ENCODE measurements at regions not wholly inside any gene's neighbourhood (a gene's known extent, or its start where the extent isn't known, plus 50 kb on each side); places are given as distances from the start of the nearest gene placed in this dataset.

DNA sequence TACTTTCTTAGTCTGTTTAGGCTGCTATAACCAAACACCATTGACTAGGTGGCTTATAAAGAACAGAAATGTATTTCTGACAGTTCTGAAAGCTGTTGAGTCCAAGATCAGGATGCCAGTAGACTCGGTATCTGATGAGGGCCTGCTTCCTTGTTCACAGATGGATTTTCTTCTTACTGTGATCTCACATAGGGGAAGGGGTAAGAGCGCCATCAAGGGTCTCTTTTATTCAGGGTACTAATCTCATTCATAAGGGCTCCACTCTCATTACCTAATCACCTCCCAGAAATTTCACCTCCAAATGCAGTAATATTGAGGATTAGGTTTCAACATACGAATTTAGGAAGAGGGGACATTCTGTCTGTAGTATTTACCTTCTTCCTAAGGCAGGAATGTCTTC lies 384.0 kb upstream of the DMAC1 start:
- CTCF ChIA-PET = no interaction called here
- DNase-seq (no peak), ATAC-seq (no peak)
- POLR2A ChIA-PET = no interaction called here
- no peaks in the 10 kb centered on the region for H3K4me1 Mint-ChIP-seq (ENCODE audit: low read depth)
- no peak overlapping the region for H3K4me3 Mint-ChIP-seq
- H3K27me3 Mint-ChIP-seq (ENCODE audit: low read depth) = peaks cover under 1% of the 10 kb centered on the region
- no peak overlapping the region for H3K27ac Mint-ChIP-seq
- no peaks in the 10 kb centered on the region for H3K36me3 Mint-ChIP-seq (ENCODE audit: low read depth)
- H3K9me3 Mint-ChIP-seq (ENCODE audit: insufficient read depth) = no peaks in the 10 kb centered on the region

DNA sequence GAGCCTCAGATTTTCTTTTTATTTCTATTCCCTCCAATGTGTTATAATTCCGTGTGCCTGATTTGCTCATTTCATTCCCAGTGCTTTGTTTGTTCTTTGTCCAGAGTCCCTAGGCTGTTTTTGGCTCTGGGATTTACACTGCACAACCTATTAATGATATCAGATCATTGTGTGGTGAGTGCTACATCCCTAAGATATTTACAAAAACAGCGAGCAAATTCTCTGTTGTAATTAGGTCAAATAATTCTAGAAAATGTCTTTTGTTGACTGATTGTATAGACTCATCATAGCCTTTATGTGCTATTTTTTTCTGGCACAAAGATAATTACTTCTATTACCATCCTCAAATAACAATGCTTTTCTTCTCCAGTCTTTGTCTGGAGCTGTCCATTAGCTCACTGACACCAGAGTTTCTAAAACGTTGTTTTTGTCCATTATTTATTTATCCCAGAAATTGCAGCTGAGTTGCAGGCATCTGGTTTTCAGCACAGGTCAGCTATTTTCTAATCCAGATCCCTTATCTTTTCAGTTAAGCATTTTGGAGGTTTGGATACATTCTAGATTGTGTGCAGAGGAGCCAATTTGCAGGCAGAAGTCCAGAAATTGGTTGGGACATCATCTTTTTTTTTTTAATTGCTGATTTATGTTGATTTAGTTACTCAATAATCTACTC lies 379.9 kb upstream of the DMAC1 start:
- ChIA-PET CTCF (no interaction called here), POLR2A (no interaction called here)
- DNase-seq (no peak), ATAC-seq (no peak)
- no peaks in the 10 kb centered on the region for H3K9me3 Mint-ChIP-seq (ENCODE audit: insufficient read depth)
- no peaks in the 10 kb centered on the region for H3K36me3 Mint-ChIP-seq (ENCODE audit: low read depth)
- peaks cover 5% of the 10 kb centered on the region for H3K27me3 Mint-ChIP-seq (ENCODE audit: low read depth)
- H3K4me1 Mint-ChIP-seq (ENCODE audit: low read depth) = no peaks in the 10 kb centered on the region
- no peak overlapping the region for H3K27ac Mint-ChIP-seq
- no peak overlapping the region for H3K4me3 Mint-ChIP-seq

GRCh38 chr9:8172000-8172399 lies 372.4 kb upstream of the DMAC1 start:
- Mint-ChIP-seq H3K4me3 (no peak overlapping the region), H3K9me3 (ENCODE audit: insufficient read depth) (no peaks in the 10 kb centered on the region), H3K27ac (no peak overlapping the region), H3K36me3 (ENCODE audit: low read depth) (no peaks in the 10 kb centered on the region), H3K4me1 (ENCODE audit: low read depth) (no peaks in the 10 kb centered on the region), H3K27me3 (ENCODE audit: low read depth) (no peaks in the 10 kb centered on the region)
- POLR2A ChIA-PET = no interaction called here
- no peak for DNase-seq
- CTCF ChIA-PET = no interaction called here
- ATAC-seq = no peak

DNA sequence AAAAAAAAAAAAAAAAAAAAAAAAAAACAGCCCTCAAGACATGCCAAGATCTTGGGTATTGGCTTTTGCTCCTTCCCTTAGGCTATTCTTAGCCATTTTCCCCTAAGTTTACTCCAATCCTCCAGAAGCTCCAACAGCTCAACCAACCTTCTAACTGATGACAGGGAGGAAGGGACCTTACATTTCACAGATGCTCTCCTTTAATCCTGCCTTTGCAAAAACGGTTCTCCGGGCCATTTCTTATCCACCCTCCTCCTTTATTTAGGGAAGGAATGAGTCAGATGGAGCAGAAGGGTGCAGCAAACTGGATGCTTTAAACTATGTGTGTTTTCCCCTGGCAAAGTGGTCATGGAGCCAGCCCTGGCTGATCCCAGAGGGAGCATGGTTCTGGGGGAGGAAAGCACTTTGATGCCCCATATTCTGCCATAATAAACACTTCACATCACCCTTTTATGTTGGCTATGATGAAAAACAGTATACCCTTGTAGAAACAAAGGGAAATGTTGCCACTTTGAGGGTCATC lies 369.4 kb upstream of the DMAC1 start:
- H3K4me3 Mint-ChIP-seq = no peak overlapping the region
- no peaks in the 10 kb centered on the region for H3K36me3 Mint-ChIP-seq (ENCODE audit: low read depth)
- ATAC-seq (no peak), DNase-seq (no peak)
- no peaks in the 10 kb centered on the region for H3K9me3 Mint-ChIP-seq (ENCODE audit: insufficient read depth)
- no peaks in the 10 kb centered on the region for H3K4me1 Mint-ChIP-seq (ENCODE audit: low read depth)
- ChIA-PET CTCF (no interaction called here), POLR2A (no interaction called here)
- no peaks in the 10 kb centered on the region for H3K27me3 Mint-ChIP-seq (ENCODE audit: low read depth)
- H3K27ac Mint-ChIP-seq = no peak overlapping the region

DNA sequence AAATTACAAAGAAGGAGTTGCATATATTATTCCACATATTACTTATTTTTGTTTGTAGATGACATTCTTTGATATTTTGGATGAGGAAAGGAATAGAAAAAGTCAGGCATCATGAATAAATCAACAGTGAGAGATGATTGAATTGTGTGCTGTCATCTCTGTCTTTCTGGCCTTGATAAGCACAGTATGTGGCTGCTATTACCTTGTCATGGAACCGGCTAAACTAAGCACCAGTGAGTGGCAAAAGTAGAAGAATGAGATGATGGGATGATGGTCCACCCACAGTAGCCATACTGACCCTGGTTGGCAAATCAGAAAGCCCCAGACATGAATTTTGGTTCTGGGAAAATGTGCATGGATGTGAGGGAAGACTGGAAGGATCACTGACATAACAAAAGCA lies 361.2 kb upstream of the DMAC1 start:
- ChIA-PET POLR2A (no interaction called here), CTCF (no interaction called here)
- no peak for DNase-seq
- Mint-ChIP-seq H3K4me1 (ENCODE audit: low read depth) (no peaks in the 10 kb centered on the region), H3K36me3 (ENCODE audit: low read depth) (no peaks in the 10 kb centered on the region), H3K9me3 (ENCODE audit: insufficient read depth) (no peaks in the 10 kb centered on the region), H3K4me3 (no peak overlapping the region), H3K27me3 (ENCODE audit: low read depth) (no peaks in the 10 kb centered on the region), H3K27ac (no peak overlapping the region)
- ATAC-seq = no peak

- Mint-ChIP-seq H3K4me3 (no peak overlapping the region), H3K27me3 (ENCODE audit: low read depth) (no peaks in the 10 kb centered on the region), H3K9me3 (ENCODE audit: insufficient read depth) (no peaks in the 10 kb centered on the region), H3K36me3 (ENCODE audit: low read depth) (no peaks in the 10 kb centered on the region), H3K27ac (no peak overlapping the region), H3K4me1 (ENCODE audit: low read depth) (no peaks in the 10 kb centered on the region)
- ATAC-seq (no peak), DNase-seq (no peak)
- ChIA-PET POLR2A (no interaction called here), CTCF (no interaction called here)
Measured at GRCh38 chr9:8158574-8158973, 359.0 kb upstream of the DMAC1 start.

GRCh38 chr9:8157683-8158324 lies 358.2 kb upstream of the DMAC1 start:
- Mint-ChIP-seq H3K9me3 (ENCODE audit: insufficient read depth) (no peaks in the 10 kb centered on the region), H3K27me3 (ENCODE audit: low read depth) (no peaks in the 10 kb centered on the region), H3K4me3 (no peak overlapping the region), H3K4me1 (ENCODE audit: low read depth) (no peaks in the 10 kb centered on the region), H3K36me3 (ENCODE audit: low read depth) (no peaks in the 10 kb centered on the region), H3K27ac (no peak overlapping the region)
- ATAC-seq (no peak), DNase-seq (no peak)
- ChIA-PET CTCF (no interaction called here), POLR2A (no interaction called here)

DNA sequence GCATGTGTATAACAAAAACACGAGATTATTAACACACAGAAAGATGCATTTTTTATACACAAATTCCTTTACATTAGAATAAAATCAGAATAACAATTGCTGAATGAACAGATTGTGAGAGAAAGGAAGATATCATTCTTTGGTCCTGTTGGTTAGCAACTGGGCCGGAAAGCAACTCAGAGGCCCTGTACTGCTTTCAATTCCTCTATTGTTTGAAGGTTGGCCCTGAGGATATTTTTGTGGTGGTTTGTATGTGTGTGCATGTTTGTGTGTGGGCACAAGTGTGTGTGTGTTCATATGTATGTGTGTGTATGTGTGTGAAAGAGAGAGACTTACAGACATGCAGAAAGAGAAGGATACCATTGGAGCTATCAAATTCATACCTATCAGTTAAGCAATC lies 356.8 kb upstream of the DMAC1 start:
- H3K36me3 Mint-ChIP-seq (ENCODE audit: low read depth) = no peaks in the 10 kb centered on the region
- no peak for DNase-seq
- no peaks in the 10 kb centered on the region for H3K27me3 Mint-ChIP-seq (ENCODE audit: low read depth)
- POLR2A ChIA-PET = no interaction called here
- H3K27ac Mint-ChIP-seq = no peak overlapping the region
- H3K4me3 Mint-ChIP-seq = no peak overlapping the region
- CTCF ChIA-PET = no interaction called here
- H3K9me3 Mint-ChIP-seq (ENCODE audit: insufficient read depth) = no peaks in the 10 kb centered on the region
- no peak for ATAC-seq
- no peaks in the 10 kb centered on the region for H3K4me1 Mint-ChIP-seq (ENCODE audit: low read depth)

DNA sequence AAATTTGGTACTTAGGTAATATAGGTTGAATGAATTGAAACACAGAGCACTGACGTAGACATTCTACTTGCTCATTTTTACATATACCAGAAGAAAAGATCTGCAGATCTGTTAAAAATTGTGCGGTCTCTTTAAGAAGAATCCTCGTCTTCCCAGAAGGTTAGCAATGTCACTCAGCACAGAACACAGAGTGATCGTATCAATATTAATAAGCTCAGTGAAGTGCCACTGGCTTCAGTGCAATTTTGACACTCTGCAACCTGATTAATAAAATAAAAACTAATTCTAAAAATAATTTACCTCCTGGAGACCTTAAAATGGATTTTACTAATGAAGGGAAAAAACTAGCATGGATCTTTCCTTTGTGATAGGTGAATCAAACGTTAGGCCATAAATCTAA lies 356.1 kb upstream of the DMAC1 start:
- POLR2A ChIA-PET = no interaction called here
- H3K27ac Mint-ChIP-seq = no peak overlapping the region
- no peaks in the 10 kb centered on the region for H3K27me3 Mint-ChIP-seq (ENCODE audit: low read depth)
- H3K36me3 Mint-ChIP-seq (ENCODE audit: low read depth) = no peaks in the 10 kb centered on the region
- no peaks in the 10 kb centered on the region for H3K4me1 Mint-ChIP-seq (ENCODE audit: low read depth)
- H3K4me3 Mint-ChIP-seq = no peak overlapping the region
- no peak for ATAC-seq
- DNase-seq = no peak
- no peaks in the 10 kb centered on the region for H3K9me3 Mint-ChIP-seq (ENCODE audit: insufficient read depth)
- CTCF ChIA-PET = no interaction called here

GRCh38 chr9:8143677-8144076 lies 344.1 kb upstream of the DMAC1 start:
- no peak overlapping the region for H3K27ac Mint-ChIP-seq
- ChIA-PET POLR2A (no interaction called here), CTCF (no interaction called here)
- DNase-seq (no peak), ATAC-seq (no peak)
- no peak overlapping the region for H3K4me3 Mint-ChIP-seq
- H3K9me3 Mint-ChIP-seq (ENCODE audit: insufficient read depth) = no peaks in the 10 kb centered on the region
- no peaks in the 10 kb centered on the region for H3K36me3 Mint-ChIP-seq (ENCODE audit: low read depth)
- H3K27me3 Mint-ChIP-seq (ENCODE audit: low read depth) = no peaks in the 10 kb centered on the region
- no peaks in the 10 kb centered on the region for H3K4me1 Mint-ChIP-seq (ENCODE audit: low read depth)

- no peak overlapping the region for H3K4me3 Mint-ChIP-seq
- ChIA-PET CTCF (no interaction called here), POLR2A (no interaction called here)
- H3K36me3 Mint-ChIP-seq (ENCODE audit: low read depth) = no peaks in the 10 kb centered on the region
- no peak overlapping the region for H3K27ac Mint-ChIP-seq
- H3K4me1 Mint-ChIP-seq (ENCODE audit: low read depth) = no peaks in the 10 kb centered on the region
- H3K27me3 Mint-ChIP-seq (ENCODE audit: low read depth) = no peaks in the 10 kb centered on the region
- H3K9me3 Mint-ChIP-seq (ENCODE audit: insufficient read depth) = no peaks in the 10 kb centered on the region
- DNase-seq (no peak), ATAC-seq (no peak)
Measured at GRCh38 chr9:8140557-8140956, 341.0 kb upstream of the DMAC1 start.

DNA sequence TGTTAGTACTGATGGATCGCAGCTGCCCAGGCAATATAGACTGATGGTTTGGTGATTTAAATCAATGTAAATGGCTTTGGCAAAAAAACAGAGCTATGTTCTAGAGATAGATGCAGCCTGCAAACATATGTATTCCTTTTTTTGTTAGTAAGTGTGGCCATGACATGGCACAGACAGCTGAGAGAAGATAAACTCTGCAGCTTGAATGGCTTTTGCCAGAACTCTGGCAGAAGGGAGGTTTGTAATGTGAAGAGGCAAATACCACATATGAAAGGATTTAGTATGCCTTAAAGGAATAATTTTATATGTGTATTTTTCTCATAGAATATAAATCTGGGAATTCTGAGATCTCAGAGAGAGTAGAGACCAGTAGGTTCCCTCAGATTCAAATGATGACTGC lies 340.2 kb upstream of the DMAC1 start:
- Mint-ChIP-seq H3K36me3 (ENCODE audit: low read depth) (no peaks in the 10 kb centered on the region), H3K27ac (no peak overlapping the region), H3K4me1 (ENCODE audit: low read depth) (no peaks in the 10 kb centered on the region), H3K27me3 (ENCODE audit: low read depth) (no peaks in the 10 kb centered on the region), H3K9me3 (ENCODE audit: insufficient read depth) (no peaks in the 10 kb centered on the region), H3K4me3 (no peak overlapping the region)
- DNase-seq (no peak), ATAC-seq (no peak)
- ChIA-PET POLR2A (no interaction called here), CTCF (no interaction called here)

DNA sequence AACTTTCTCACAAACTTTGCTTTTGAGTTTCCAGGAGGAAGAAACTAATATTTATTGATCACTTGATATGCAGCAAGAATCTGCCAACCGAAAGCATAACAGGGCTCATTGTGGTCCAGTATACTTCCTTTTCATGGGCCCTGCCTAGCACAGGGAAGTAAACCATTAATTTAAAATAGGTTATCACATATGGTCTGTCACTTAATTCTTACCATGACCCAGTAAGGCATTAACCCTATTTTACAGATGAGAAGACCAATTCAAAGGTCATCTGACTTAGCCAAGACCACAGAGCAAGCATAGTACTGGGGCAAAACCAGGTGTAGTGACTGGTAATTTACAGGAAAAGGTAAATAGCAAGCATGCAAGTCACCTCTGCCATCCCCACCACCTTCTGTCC lies 336.9 kb upstream of the DMAC1 start:
- no peaks in the 10 kb centered on the region for H3K4me1 Mint-ChIP-seq (ENCODE audit: low read depth)
- H3K4me3 Mint-ChIP-seq = no peak overlapping the region
- no peaks in the 10 kb centered on the region for H3K27me3 Mint-ChIP-seq (ENCODE audit: low read depth)
- DNase-seq (no peak), ATAC-seq (no peak)
- no peak overlapping the region for H3K27ac Mint-ChIP-seq
- ChIA-PET CTCF (no interaction called here), POLR2A (no interaction called here)
- no peaks in the 10 kb centered on the region for H3K36me3 Mint-ChIP-seq (ENCODE audit: low read depth)
- H3K9me3 Mint-ChIP-seq (ENCODE audit: insufficient read depth) = no peaks in the 10 kb centered on the region

All from activated CD8-positive, alpha-beta T cell treated with anti-CD3 and anti-CD28 coated beads, Interleukin-2, amount 10 ng/mL, durations not matched to agents 7 days and 5 days (primary cell).